ENCODE measurements at regions not wholly inside any gene's neighbourhood (a gene's known extent, or its start where the extent isn't known, plus 50 kb on each side); places are given as distances from the start of the nearest gene placed in this dataset.
"Not testable (repeated sequence)": the region's sequence is repeated elsewhere in the genome, so short reads cannot be mapped to it uniquely, and the experiment has no call there.

GRCh38 chr13:18322821-18323220 is 858.8 kb downstream of the TUBA3C start:
- H3K36me3 ChIP-seq (replicated peaks in 1 of 2; ENCODE audit: insufficient read depth in 1 of 2, low read depth in 2 of 2); ATAC-seq; intact Hi-C loops (cut with DNase I): not testable (repeated sequence)

DNA sequence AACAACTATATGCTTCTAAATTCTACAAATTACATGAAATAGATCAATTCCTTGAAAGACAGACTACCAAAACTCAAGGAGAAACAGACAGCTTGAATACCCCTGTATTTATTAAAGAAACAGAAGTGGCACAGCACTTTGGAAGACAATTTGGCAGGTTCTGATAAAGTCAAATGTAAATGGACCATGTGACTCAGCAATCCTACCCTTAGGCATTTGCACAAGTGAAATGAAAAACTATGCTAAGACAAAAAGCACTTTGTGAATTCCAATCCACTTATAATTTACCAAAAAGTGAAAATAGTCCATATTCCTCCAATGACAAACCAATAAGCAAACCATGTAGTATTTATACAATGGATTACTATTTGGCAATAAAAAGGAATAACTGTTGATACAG is 862.0 kb downstream of the TUBA3C start:
- H3K4me3 ChIP-seq; ATAC-seq; intact Hi-C loops (cut with DNase I); H3K27me3 ChIP-seq; H3K36me3 ChIP-seq (replicated peaks in 1 of 2; ENCODE audit: insufficient read depth in 1 of 2, low read depth in 2 of 2); H3K27ac ChIP-seq; DNase-seq; H3K9me3 ChIP-seq; H3K4me1 ChIP-seq: not testable (repeated sequence)

More at GRCh38 chr13:18322821-18323220, 858.8 kb downstream of the TUBA3C start:
- not testable (repeated sequence) for H3K9me3 ChIP-seq, H3K27ac ChIP-seq, H3K27me3 ChIP-seq, DNase-seq, H3K4me1 ChIP-seq, H3K4me3 ChIP-seq
- 66 to 68% methylated on average over 3 of the region's 18 CpGs for WGBS, 2 donors

GRCh38 chr13:18303240-18303813 is 878.3 kb downstream of the TUBA3C start:
- H3K27ac ChIP-seq; DNase-seq; H3K27me3 ChIP-seq; H3K36me3 ChIP-seq (replicated peaks in 1 of 2; ENCODE audit: insufficient read depth in 1 of 2, low read depth in 2 of 2); H3K9me3 ChIP-seq; H3K4me1 ChIP-seq; ATAC-seq; H3K4me3 ChIP-seq; intact Hi-C loops (cut with DNase I): not testable (repeated sequence)
- WGBS, 2 donors = 35 to 50% methylated on average over 6 of the region's 6 CpGs

- ATAC-seq; intact Hi-C loops (cut with DNase I); DNase-seq; H3K4me3 ChIP-seq; H3K27ac ChIP-seq; H3K9me3 ChIP-seq; H3K36me3 ChIP-seq (replicated peaks in 1 of 2; ENCODE audit: insufficient read depth in 1 of 2, low read depth in 2 of 2); H3K4me1 ChIP-seq; H3K27me3 ChIP-seq: not testable (repeated sequence)
- 33% methylated on average over 1 of the region's 1 CpG; no CpG with 5 or more reads in 1 of the 2 donors for WGBS, 2 donors
Measured at GRCh38 chr13:18300968-18301367, 880.7 kb downstream of the TUBA3C start.

DNA sequence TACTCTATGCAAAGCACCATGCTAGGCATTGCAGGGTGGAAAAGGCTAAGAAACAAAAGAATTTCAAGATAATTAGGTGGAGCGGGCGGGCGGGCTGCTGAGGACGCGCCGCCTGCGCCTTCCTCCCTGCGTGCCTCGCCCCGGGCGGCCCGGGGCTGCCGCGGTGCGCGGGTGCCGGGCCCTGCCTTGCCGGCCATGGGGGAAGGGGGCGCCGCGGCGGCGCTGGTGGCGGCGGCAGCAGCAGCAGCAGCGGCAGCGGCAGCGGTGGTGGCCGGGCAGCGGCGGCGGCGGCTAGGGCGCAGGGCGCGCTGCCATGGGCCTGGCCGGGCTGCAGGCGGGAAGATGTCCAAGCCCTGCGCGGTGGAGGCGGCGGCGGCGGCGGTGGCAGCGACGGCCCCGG is 884.3 kb downstream of the TUBA3C start:
- WGBS, 2 donors = 43% methylated on average over 7 of the region's 48 CpGs; no CpG with 5 or more reads in 1 of the 2 donors
- DNase-seq; H3K36me3 ChIP-seq (replicated peaks in 1 of 2; ENCODE audit: insufficient read depth in 1 of 2, low read depth in 2 of 2); H3K4me3 ChIP-seq; H3K27ac ChIP-seq; ATAC-seq; H3K4me1 ChIP-seq; intact Hi-C loops (cut with DNase I); H3K27me3 ChIP-seq; H3K9me3 ChIP-seq: not testable (repeated sequence)

DNA sequence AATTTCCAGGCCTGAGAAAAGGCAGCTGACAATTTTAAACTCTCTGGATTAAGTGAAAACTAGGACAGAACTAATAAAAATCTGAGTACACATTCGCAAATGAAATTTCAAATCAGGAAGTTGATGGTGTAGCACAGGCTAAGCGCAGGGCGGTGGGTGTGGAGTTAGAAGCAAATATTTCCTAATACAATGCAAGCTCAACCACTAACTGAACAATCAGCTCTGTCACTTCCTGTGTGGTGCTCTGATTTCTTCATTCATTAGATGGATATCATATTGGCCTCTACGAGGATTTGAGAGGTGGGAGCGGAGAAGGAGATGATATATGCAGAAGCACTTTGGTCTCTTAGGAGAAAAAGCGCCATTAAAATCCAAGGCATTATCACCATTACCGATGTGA is 885.0 kb downstream of the TUBA3C start:
- H3K4me1 ChIP-seq; H3K27me3 ChIP-seq; H3K9me3 ChIP-seq; H3K36me3 ChIP-seq (replicated peaks in 1 of 2; ENCODE audit: insufficient read depth in 1 of 2, low read depth in 2 of 2); intact Hi-C loops (cut with DNase I); H3K27ac ChIP-seq; ATAC-seq; H3K4me3 ChIP-seq; DNase-seq: not testable (repeated sequence)
- WGBS, 2 donors = 59% methylated on average over 4 of the region's 7 CpGs; no CpG with 5 or more reads in 1 of the 2 donors

DNA sequence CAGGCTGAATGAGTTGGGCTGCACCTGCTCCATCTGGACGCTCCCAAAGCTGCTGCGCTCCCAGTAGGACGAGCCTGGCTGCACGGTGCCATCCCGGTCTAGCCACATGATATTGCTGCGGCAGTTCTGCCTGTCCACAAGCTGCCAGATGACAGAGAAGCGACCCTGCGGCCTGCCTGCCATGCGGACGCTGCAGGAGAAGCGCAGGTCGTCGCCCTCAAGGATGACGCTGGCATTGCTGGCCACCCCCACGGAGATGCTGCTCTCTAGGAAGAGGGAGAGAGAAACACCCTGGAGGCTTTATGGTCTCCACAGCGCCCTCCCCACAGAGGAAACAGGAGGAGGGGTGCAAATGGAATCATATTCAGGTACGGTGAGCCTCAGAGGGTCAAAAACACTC is 887.3 kb downstream of the TUBA3C start:
- DNase-seq = not testable (repeated sequence)

DNA sequence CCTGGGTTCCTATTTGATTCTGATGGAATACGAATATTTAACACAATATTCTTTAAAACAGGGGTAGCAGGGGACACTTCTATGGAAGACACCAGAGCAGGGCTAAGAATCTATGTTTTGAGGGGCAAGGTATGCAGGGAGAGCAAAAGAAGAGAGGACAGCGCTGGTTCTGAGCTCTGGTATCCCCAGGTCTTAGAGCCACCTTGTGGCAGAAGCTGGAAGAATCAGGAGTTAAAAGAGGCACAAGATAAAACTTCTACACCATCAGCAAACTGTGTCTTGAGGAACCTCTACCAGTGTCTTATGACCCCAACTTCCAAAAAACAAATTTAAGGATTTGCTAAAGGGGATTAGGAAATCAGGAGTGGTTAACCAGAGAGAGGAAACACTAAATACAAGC is 894.8 kb downstream of the TUBA3C start:
- intact Hi-C loops (cut with DNase I); H3K27me3 ChIP-seq; H3K36me3 ChIP-seq (replicated peaks in 1 of 2; ENCODE audit: insufficient read depth in 1 of 2, low read depth in 2 of 2); H3K4me3 ChIP-seq; H3K4me1 ChIP-seq; DNase-seq; H3K9me3 ChIP-seq; H3K27ac ChIP-seq: not testable (repeated sequence)
- WGBS, 2 donors = 8 to 16% methylated on average over 2 of the region's 2 CpGs
- ATAC-seq = peak; percentile 38

More for the DNA sequence above, 887.3 kb downstream of the TUBA3C start:
- ATAC-seq; H3K27me3 ChIP-seq; H3K4me3 ChIP-seq; intact Hi-C loops (cut with DNase I); H3K4me1 ChIP-seq; H3K36me3 ChIP-seq (replicated peaks in 1 of 2; ENCODE audit: insufficient read depth in 1 of 2, low read depth in 2 of 2); H3K9me3 ChIP-seq; H3K27ac ChIP-seq: not testable (repeated sequence)
- WGBS, 2 donors = 52 to 63% methylated on average over 1 to 2 of the region's 17 CpGs

- DNase-seq; H3K27me3 ChIP-seq; H3K36me3 ChIP-seq (replicated peaks in 1 of 2; ENCODE audit: insufficient read depth in 1 of 2, low read depth in 2 of 2); H3K9me3 ChIP-seq; intact Hi-C loops (cut with DNase I); H3K27ac ChIP-seq; H3K4me1 ChIP-seq; H3K4me3 ChIP-seq; ATAC-seq: not testable (repeated sequence)
- 30 to 56% methylated on average over 2 to 4 of the region's 4 CpGs for WGBS, 2 donors
Measured at GRCh38 chr13:18285663-18286062, 896.0 kb downstream of the TUBA3C start.

- WGBS, 2 donors = 39 to 78% methylated on average over 2 of the region's 5 CpGs
Measured at GRCh38 chr13:18284040-18284439, 897.6 kb downstream of the TUBA3C start.

GRCh38 chr13:18281829-18282597 is 899.6 kb downstream of the TUBA3C start:
- H3K27me3 ChIP-seq; H3K9me3 ChIP-seq; H3K36me3 ChIP-seq (replicated peaks in 1 of 2; ENCODE audit: insufficient read depth in 1 of 2, low read depth in 2 of 2); H3K27ac ChIP-seq; intact Hi-C loops (cut with DNase I); H3K4me3 ChIP-seq; H3K4me1 ChIP-seq; ATAC-seq; DNase-seq: not testable (repeated sequence)
- WGBS, 2 donors = 10 to 13% methylated on average over 1 of the region's 6 CpGs

More at GRCh38 chr13:18284040-18284439, 897.6 kb downstream of the TUBA3C start:
- intact Hi-C loops (cut with DNase I); ATAC-seq; H3K27me3 ChIP-seq; H3K4me1 ChIP-seq; H3K9me3 ChIP-seq; H3K36me3 ChIP-seq (replicated peaks in 1 of 2; ENCODE audit: insufficient read depth in 1 of 2, low read depth in 2 of 2); H3K4me3 ChIP-seq; H3K27ac ChIP-seq; DNase-seq: not testable (repeated sequence)
